Breast epithelium (tissue), 3 donors: ENCODE measurements at regions not wholly inside any gene's neighbourhood (a gene's known extent, or its start where the extent isn't known, plus 50 kb on each side); places are given as distances from the start of the nearest gene placed in this dataset.

ENCODE experiments used
- POLR2AphosphoS5 ChIP-seq, 3 donors: sonication (generic); formaldehyde crosslinking; IDR thresholded peaks; one replicate each; pipeline ENCODE4 v1.6.1; 2017; ENCODE audit warnings: antibody characterized with exemption in 3 of 3
- TF ChIP-seq, protein P1 (sequence below), 3 donors: fragments of 450-650 bp; IDR thresholded peaks; one replicate each; pipeline ENCODE4 v1.5.1; 2016 to 2017; ENCODE audit warnings: antibody characterized with exemption in 3 of 3, mild to moderate bottlenecking in 3 of 3, moderate library complexity in 3 of 3

DNA sequence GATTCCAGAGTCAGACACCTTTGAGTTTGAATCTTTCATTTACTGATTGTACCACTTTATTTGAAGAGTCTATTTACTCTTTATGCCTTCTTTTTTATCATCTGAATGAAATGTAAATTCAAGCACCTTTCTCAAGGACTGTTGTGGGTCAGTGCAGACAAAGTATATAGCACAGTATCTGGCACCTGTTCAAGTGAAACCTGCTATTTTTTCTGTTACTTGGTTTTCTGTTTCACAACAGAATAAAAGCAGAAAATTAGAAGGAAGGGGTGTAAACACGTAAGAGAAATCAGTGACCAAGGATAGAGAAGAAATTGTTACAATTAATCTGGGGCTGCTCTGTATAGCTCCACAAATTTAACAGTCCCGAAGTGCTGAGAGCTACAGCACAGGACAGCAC lies 357.4 kb downstream of the RSL24D1 start:
- TF ChIP-seq, protein P1, sequence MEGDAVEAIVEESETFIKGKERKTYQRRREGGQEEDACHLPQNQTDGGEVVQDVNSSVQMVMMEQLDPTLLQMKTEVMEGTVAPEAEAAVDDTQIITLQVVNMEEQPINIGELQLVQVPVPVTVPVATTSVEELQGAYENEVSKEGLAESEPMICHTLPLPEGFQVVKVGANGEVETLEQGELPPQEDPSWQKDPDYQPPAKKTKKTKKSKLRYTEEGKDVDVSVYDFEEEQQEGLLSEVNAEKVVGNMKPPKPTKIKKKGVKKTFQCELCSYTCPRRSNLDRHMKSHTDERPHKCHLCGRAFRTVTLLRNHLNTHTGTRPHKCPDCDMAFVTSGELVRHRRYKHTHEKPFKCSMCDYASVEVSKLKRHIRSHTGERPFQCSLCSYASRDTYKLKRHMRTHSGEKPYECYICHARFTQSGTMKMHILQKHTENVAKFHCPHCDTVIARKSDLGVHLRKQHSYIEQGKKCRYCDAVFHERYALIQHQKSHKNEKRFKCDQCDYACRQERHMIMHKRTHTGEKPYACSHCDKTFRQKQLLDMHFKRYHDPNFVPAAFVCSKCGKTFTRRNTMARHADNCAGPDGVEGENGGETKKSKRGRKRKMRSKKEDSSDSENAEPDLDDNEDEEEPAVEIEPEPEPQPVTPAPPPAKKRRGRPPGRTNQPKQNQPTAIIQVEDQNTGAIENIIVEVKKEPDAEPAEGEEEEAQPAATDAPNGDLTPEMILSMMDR (IDR thresholded peaks at IDR 0.05), result no peak
- TF ChIP-seq POLR2AphosphoS5 (IDR thresholded peaks at IDR 0.05), result no peak
